ENCODE measurements at regions not wholly inside any gene's neighbourhood (a gene's known extent, or its start where the extent isn't known, plus 50 kb on each side); places are given as distances from the start of the nearest gene placed in this dataset.

DNA sequence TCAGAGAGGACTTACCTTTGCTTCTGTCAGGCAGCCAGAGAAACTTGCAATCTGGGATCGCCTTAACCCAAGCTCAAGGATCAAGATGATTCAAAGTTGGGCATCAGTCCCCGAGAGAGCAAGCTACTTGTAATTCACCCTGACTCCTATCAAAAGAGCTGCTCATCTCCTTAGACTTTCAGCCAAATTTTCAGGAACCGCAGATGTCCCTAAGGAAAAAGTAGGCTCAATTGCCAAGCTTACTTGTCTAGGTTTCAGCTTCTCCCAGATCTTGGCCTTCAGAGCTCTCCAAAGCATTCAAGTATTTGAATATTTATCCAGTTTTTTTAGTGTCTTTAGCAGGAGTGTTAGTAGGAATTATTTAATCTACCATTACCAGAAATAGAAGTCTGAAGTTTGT lies 434.1 kb upstream of the MMS22L start:
- H3K9me3 Mint-ChIP-seq = peaks cover 0 to 4% (median 2%) of the 10 kb centered on the region in 7 donors
- Histone ChIP-seq H3K27ac (ENCODE audit: insufficient read depth, low read length, poor library complexity, severe bottlenecking) (no peak overlapping the region), H3K9me3 (ENCODE audit: control insufficient read depth in 2 of 2, low read length in 2 of 2) (no peaks in the 10 kb centered on the region), H3K4me3 (ENCODE audit: low read depth, low read length) (no peak overlapping the region), H3K36me3 (ENCODE audit: control insufficient read depth, insufficient read depth, low read length) (no peaks in the 10 kb centered on the region), H3K4me1 (ENCODE audit: control insufficient read depth, insufficient read depth, low read length, poor library complexity, severe bottlenecking) (no peaks in the 10 kb centered on the region), H3K27me3 (ENCODE audit: control insufficient read depth, insufficient read depth, low read length) (no peaks in the 10 kb centered on the region)
- DNase-seq (no peak), ATAC-seq (ENCODE audit: low read depth in 2 of 2) (no peak)
- no peaks in the 10 kb centered on the region for H3K4me1 Mint-ChIP-seq
- H3K27ac Mint-ChIP-seq = no peak overlapping the region
- H3K36me3 Mint-ChIP-seq = no peaks in the 10 kb centered on the region
- H3K4me3 Mint-ChIP-seq = no peak overlapping the region
- H3K27me3 Mint-ChIP-seq = no peaks in the 10 kb centered on the region

DNA sequence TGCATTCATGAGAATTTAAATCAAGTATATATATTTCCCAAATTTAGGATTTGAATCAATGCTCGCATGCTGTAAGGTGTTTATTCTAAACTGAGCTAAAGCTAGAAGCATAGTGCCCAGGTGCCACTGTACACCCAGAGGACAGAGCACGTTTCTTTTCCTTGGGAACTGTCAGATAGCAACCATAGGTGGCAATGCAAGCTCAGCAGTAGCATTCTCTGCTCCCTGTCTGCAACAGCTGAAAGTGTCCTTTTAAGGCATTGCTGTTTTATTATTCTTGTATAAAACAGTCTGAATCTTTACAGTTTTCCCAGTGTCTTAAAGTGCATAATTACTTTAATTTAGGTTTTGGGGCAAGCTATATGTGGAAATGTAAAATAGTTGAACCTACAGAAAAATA lies 443.4 kb upstream of the MMS22L start:
- Mint-ChIP-seq H3K4me1 (no peaks in the 10 kb centered on the region), H3K27me3 (no peaks in the 10 kb centered on the region), H3K27ac (no peak overlapping the region), H3K9me3 (peaks cover 0 to 11% (median 0%) of the 10 kb centered on the region in 7 donors), H3K4me3 (no peak overlapping the region), H3K36me3 (no peaks in the 10 kb centered on the region)
- DNase-seq (no peak), ATAC-seq (ENCODE audit: low read depth in 2 of 2) (no peak)
- H3K27ac ChIP-seq (ENCODE audit: insufficient read depth, low read length, poor library complexity, severe bottlenecking) = no peak overlapping the region
- no peaks in the 10 kb centered on the region for H3K4me1 ChIP-seq (ENCODE audit: control insufficient read depth, insufficient read depth, low read length, poor library complexity, severe bottlenecking)
- H3K27me3 ChIP-seq (ENCODE audit: control insufficient read depth, insufficient read depth, low read length) = no peaks in the 10 kb centered on the region
- no peaks in the 10 kb centered on the region for H3K9me3 ChIP-seq (ENCODE audit: control insufficient read depth in 2 of 2, low read length in 2 of 2)
- no peak overlapping the region for H3K4me3 ChIP-seq (ENCODE audit: low read depth, low read length)
- H3K36me3 ChIP-seq (ENCODE audit: control insufficient read depth, insufficient read depth, low read length) = no peaks in the 10 kb centered on the region

DNA sequence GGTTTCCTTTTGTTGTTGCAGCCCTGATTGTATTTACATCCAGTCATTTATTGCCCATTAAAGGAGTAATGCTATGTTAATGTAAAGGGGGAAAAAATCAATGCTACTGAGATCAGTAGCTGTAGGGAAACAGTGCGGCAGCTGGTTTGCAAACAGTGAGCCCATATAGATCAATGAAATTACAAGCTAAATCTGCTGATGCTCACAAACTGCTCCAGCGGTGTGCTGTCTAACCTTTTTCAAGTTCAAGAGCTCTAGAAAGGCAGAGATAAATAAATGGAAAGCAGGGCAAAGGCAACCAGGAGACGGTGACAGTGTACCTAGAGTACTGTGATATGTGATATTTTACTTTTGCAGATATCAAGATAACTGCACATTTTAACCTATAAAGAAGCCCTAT lies 449.0 kb upstream of the MMS22L start:
- H3K9me3 Mint-ChIP-seq = peaks cover 0 to 5% (median 2%) of the 10 kb centered on the region in 7 donors
- DNase-seq (no peak), ATAC-seq (ENCODE audit: low read depth in 2 of 2) (no peak)
- Histone ChIP-seq H3K4me3 (ENCODE audit: low read depth, low read length) (no peak overlapping the region), H3K27me3 (ENCODE audit: control insufficient read depth, insufficient read depth, low read length) (no peaks in the 10 kb centered on the region), H3K36me3 (ENCODE audit: control insufficient read depth, insufficient read depth, low read length) (no peaks in the 10 kb centered on the region), H3K4me1 (ENCODE audit: control insufficient read depth, insufficient read depth, low read length, poor library complexity, severe bottlenecking) (no peaks in the 10 kb centered on the region), H3K27ac (ENCODE audit: insufficient read depth, low read length, poor library complexity, severe bottlenecking) (no peak overlapping the region), H3K9me3 (ENCODE audit: control insufficient read depth in 2 of 2, low read length in 2 of 2) (no peaks in the 10 kb centered on the region)
- no peaks in the 10 kb centered on the region for H3K4me1 Mint-ChIP-seq
- H3K27ac Mint-ChIP-seq = no peak overlapping the region
- no peaks in the 10 kb centered on the region for H3K27me3 Mint-ChIP-seq
- H3K36me3 Mint-ChIP-seq = no peaks in the 10 kb centered on the region
- H3K4me3 Mint-ChIP-seq = no peak overlapping the region

DNA sequence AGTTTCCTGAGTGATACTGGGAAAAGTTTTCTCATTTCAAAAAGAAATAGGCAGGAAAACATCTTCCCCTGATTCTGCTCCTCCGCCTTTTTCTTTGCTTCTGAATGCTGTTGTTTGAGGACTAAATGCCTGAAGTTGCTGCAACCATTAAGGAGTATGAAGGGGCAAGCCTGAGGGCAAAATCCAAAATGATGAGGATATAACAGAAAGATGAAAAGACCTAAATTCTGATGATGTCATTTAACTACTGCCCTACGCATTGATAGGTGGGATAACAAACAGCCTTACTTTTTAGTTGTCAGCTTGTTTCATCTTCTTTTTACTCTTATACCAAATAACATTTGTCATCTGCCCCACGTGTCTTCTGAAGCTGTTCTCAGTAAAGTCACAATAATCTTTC lies 474.6 kb upstream of the MMS22L start:
- Mint-ChIP-seq H3K36me3 (no peaks in the 10 kb centered on the region), H3K27ac (no peak overlapping the region), H3K4me3 (no peak overlapping the region), H3K27me3 (peaks cover 4% of the 10 kb centered on the region), H3K4me1 (no peaks in the 10 kb centered on the region), H3K9me3 (peaks cover 0 to 7% (median 0%) of the 10 kb centered on the region in 7 donors)
- Histone ChIP-seq H3K4me1 (ENCODE audit: control insufficient read depth, insufficient read depth, low read length, poor library complexity, severe bottlenecking) (no peaks in the 10 kb centered on the region), H3K4me3 (ENCODE audit: low read depth, low read length) (no peak overlapping the region), H3K27ac (ENCODE audit: insufficient read depth, low read length, poor library complexity, severe bottlenecking) (no peak overlapping the region), H3K9me3 (ENCODE audit: control insufficient read depth in 2 of 2, low read length in 2 of 2) (no peaks in the 10 kb centered on the region), H3K36me3 (ENCODE audit: control insufficient read depth, insufficient read depth, low read length) (no peaks in the 10 kb centered on the region), H3K27me3 (ENCODE audit: control insufficient read depth, insufficient read depth, low read length) (no peaks in the 10 kb centered on the region)
- ATAC-seq (ENCODE audit: low read depth in 2 of 2) (no peak), DNase-seq (no peak)

DNA sequence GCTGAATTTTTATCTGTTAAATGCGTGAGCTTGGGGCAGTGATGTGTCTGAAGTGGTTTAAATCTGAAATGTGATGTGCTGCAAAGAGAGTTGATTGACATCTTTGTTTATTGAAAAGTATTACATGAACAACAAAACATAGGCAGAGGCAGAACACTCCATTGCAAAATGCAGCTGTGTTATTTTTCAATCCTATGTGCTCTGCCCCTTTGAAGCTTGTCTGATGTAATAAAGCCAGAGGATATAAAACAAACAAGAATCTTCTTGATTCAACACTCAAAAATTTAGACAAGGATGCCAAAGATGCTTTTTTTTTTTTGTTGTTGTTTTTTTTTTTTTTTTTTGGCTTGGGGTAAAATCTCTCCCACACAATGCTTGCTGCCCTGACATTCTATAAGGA lies 482.4 kb upstream of the MMS22L start:
- ATAC-seq (ENCODE audit: low read depth in 2 of 2) (no peak), DNase-seq (no peak)
- Mint-ChIP-seq H3K4me1 (no peaks in the 10 kb centered on the region), H3K27ac (no peak overlapping the region), H3K27me3 (no peaks in the 10 kb centered on the region), H3K36me3 (no peaks in the 10 kb centered on the region), H3K9me3 (peaks cover 0 to 5% (median 2%) of the 10 kb centered on the region in 7 donors), H3K4me3 (no peak overlapping the region)
- H3K4me1 ChIP-seq (ENCODE audit: control insufficient read depth, insufficient read depth, low read length, poor library complexity, severe bottlenecking) = no peaks in the 10 kb centered on the region
- no peaks in the 10 kb centered on the region for H3K36me3 ChIP-seq (ENCODE audit: control insufficient read depth, insufficient read depth, low read length)
- no peaks in the 10 kb centered on the region for H3K9me3 ChIP-seq (ENCODE audit: control insufficient read depth in 2 of 2, low read length in 2 of 2)
- H3K27ac ChIP-seq (ENCODE audit: insufficient read depth, low read length, poor library complexity, severe bottlenecking) = no peak overlapping the region
- H3K27me3 ChIP-seq (ENCODE audit: control insufficient read depth, insufficient read depth, low read length) = no peaks in the 10 kb centered on the region
- H3K4me3 ChIP-seq (ENCODE audit: low read depth, low read length) = no peak overlapping the region

DNA sequence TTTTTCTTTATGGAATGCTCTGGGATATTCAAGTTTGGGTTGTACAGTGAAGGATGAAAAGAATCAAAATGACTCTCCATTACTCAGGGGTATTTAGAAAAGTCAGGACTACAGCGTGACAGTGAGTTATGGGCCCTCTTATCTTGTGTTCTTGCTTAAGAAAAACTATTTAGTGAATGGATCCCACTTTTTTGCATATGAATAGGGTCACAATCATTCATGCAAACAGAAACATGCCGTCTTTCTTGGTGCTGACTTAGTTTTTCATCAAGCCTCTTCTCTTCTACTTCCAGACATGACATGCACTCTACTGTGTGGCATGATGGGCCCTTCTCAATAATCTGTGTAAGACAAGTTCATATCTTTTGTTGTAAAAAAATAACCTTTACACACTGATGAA lies 488.4 kb upstream of the MMS22L start:
- DNase-seq = no peak
- Mint-ChIP-seq H3K4me1 (no peaks in the 10 kb centered on the region), H3K9me3 (peaks cover 0 to 12% (median 3%) of the 10 kb centered on the region in 7 donors), H3K36me3 (no peaks in the 10 kb centered on the region), H3K27me3 (no peaks in the 10 kb centered on the region), H3K27ac (no peak overlapping the region), H3K4me3 (no peak overlapping the region)
- Histone ChIP-seq H3K27me3 (ENCODE audit: control insufficient read depth, insufficient read depth, low read length) (no peaks in the 10 kb centered on the region), H3K4me3 (ENCODE audit: low read depth, low read length) (no peak overlapping the region), H3K9me3 (ENCODE audit: control insufficient read depth in 2 of 2, low read length in 2 of 2) (no peaks in the 10 kb centered on the region), H3K36me3 (ENCODE audit: control insufficient read depth, insufficient read depth, low read length) (no peaks in the 10 kb centered on the region), H3K27ac (ENCODE audit: insufficient read depth, low read length, poor library complexity, severe bottlenecking) (no peak overlapping the region), H3K4me1 (ENCODE audit: control insufficient read depth, insufficient read depth, low read length, poor library complexity, severe bottlenecking) (no peaks in the 10 kb centered on the region)
- ATAC-seq (ENCODE audit: low read depth in 2 of 2) = no peak

DNA sequence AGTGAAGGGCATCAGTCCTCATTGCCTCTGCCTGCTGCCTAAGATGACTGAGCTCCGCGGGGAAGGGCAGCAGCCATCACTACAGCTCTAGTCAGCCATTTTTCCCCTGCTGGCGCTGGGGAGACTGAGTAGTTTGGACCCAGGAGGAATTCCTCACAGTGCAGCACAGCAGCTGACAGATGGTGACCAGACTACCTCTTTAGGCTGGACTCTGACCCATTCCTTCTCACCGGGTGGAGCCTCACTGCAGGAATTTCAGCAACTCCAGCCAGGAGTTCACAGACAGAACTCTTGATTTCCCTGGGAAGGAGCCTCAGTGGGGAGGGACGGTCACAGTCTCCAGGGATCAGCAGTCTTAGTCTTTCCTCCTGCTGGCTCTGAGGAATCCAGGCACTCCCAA lies 492.0 kb upstream of the MMS22L start:
- Histone ChIP-seq H3K9me3 (ENCODE audit: control insufficient read depth in 2 of 2, low read length in 2 of 2) (no peaks in the 10 kb centered on the region), H3K27me3 (ENCODE audit: control insufficient read depth, insufficient read depth, low read length) (no peaks in the 10 kb centered on the region), H3K4me1 (ENCODE audit: control insufficient read depth, insufficient read depth, low read length, poor library complexity, severe bottlenecking) (no peaks in the 10 kb centered on the region), H3K4me3 (ENCODE audit: low read depth, low read length) (no peak overlapping the region), H3K27ac (ENCODE audit: insufficient read depth, low read length, poor library complexity, severe bottlenecking) (no peak overlapping the region), H3K36me3 (ENCODE audit: control insufficient read depth, insufficient read depth, low read length) (no peaks in the 10 kb centered on the region)
- ATAC-seq (ENCODE audit: low read depth in 2 of 2) (no peak), DNase-seq (no peak)
- Mint-ChIP-seq H3K36me3 (no peaks in the 10 kb centered on the region), H3K27ac (no peak overlapping the region), H3K27me3 (no peaks in the 10 kb centered on the region), H3K9me3 (peaks cover 0 to 11% (median 2%) of the 10 kb centered on the region in 7 donors), H3K4me3 (no peak overlapping the region), H3K4me1 (no peaks in the 10 kb centered on the region)

DNA sequence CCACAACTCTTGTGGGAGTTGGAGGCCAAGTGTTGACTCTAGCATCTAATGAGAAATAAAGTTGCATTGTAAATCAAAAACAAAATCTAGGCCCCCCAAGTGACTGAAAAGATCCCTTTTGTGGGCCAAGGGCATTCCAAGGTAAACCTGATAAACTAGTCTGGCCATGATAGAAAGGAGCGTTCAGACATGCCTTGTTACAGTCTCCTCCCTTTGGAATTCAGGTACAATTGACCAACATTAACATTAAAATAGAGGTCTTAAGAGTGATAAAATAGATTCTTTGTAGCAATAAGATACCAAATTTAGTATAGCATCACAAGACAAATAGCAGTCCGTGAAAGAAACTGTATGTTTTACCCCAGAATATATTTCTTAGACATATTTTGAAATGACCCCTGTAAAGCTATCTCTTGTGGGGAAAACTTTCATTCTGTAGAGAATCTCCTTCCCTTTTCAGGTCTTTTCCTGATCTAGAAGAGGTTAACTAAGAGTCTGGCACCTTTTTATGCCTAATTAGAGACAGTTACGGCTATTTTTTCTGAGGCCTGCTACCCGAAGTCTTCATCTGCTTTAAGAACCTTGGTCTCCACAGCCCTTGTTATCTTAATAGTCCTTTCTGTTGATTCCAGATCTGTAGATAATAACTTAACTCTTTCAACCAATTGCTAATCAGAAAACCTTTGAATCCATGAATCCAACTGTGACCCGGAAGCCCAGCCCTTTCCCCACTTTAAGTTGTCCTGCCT lies 495.4 kb upstream of the MMS22L start:
- H3K36me3 Mint-ChIP-seq = no peaks in the 10 kb centered on the region

More for the DNA sequence above, 495.4 kb upstream of the MMS22L start:
- no peaks in the 10 kb centered on the region for H3K4me1 ChIP-seq (ENCODE audit: control insufficient read depth, insufficient read depth, low read length, poor library complexity, severe bottlenecking)
- no peak for ATAC-seq (ENCODE audit: low read depth in 2 of 2)
- no peaks in the 10 kb centered on the region for H3K27me3 ChIP-seq (ENCODE audit: control insufficient read depth, insufficient read depth, low read length)
- H3K27me3 Mint-ChIP-seq = no peaks in the 10 kb centered on the region
- no peaks in the 10 kb centered on the region for H3K4me1 Mint-ChIP-seq
- H3K27ac ChIP-seq (ENCODE audit: insufficient read depth, low read length, poor library complexity, severe bottlenecking) = no peak overlapping the region
- DNase-seq = no peak
- H3K36me3 ChIP-seq (ENCODE audit: control insufficient read depth, insufficient read depth, low read length) = no peaks in the 10 kb centered on the region
- H3K4me3 ChIP-seq (ENCODE audit: low read depth, low read length) = no peak overlapping the region
- H3K9me3 ChIP-seq (ENCODE audit: control insufficient read depth in 2 of 2, low read length in 2 of 2) = no peaks in the 10 kb centered on the region
- H3K4me3 Mint-ChIP-seq = no peak overlapping the region
- H3K27ac Mint-ChIP-seq = no peak overlapping the region
- H3K9me3 Mint-ChIP-seq = peaks cover 0 to 9% (median 2%) of the 10 kb centered on the region in 7 donors

Measured in CD4-positive, CD25-positive, alpha-beta regulatory T cell (primary cell).